ENCODE measurements at regions not wholly inside any gene's neighbourhood (a gene's known extent, or its start where the extent isn't known, plus 50 kb on each side); places are given as distances from the start of the nearest gene placed in this dataset.

GRCh38 chr22:49251371-49251770, 576.3 kb downstream of the BRD1 start:
- no peak for DNase-seq (ENCODE audit: low read depth)

- no peak for DNase-seq (ENCODE audit: low read depth)
Measured at GRCh38 chr22:49247194-49247924, 580.3 kb downstream of the BRD1 start.

DNA sequence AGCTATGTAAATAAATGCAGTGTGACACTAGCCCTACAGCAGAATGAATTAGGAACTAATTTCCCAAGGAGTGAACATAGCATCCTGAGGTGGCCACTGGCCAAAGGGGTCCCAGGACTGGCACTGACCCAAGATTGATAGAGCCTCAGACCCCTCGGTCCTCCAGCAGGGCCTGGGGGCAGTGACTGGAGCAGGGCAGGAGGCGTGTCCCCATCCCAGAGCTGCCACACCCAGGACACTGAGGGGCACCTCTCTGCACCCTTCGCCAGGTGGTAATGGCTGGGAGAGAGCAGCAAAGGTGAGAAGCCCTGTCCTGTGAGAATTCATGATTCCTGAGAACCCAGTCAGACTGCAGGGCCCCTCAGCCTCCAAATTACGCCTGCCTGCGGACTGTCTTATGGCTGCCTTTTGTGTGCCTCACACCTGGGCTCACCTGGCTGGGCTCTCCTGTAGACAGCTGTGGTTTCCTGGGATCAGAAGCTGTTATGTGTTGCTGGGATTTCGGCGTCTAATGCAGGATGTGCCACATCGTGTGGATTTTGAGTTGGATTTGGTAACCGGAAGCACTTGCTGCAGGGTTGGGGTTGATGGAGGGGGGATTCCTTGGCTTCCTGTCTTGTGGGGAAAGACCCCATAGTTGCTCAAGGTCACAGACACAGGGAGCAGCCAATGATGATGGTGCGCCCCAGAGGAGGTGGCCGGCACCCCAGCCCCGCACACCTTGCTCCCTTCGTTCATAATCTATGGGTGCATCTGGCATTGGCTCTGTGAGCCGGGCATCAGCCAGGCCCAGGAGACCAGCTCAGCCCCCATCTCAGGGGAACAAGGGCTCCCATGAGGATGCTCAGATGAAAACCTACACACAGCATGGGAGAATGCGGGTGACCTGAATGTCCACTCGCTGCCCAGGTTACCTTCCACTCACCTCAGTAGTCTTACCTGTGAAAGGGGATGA, 582.9 kb downstream of the BRD1 start:
- DNase-seq (ENCODE audit: low read depth): no peak

GRCh38 chr22:49243965-49244364, 583.7 kb downstream of the BRD1 start:
- no peak for DNase-seq (ENCODE audit: low read depth)

GRCh38 chr22:49243335-49243734, 584.3 kb downstream of the BRD1 start:
- no peak for DNase-seq (ENCODE audit: low read depth)

DNA sequence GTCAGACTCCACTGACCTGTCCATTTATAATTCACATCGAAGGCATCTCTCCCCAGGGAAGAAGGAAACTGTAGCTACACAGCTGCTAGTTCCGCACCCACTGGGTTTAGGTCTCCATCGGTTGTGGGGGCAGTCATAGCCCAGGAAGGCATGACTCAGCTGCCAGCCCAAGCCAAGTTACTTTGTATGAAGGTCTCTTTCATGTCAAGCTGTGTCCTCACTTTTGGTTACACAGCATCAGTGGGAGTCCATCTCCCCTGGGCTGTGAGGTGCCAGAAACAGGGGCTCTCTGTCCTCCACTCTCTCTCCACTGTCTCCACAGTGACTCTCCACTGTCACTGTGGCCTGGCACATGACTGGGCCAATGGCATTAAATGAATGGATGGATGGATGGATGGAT, 585.2 kb downstream of the BRD1 start:
- no peak for DNase-seq (ENCODE audit: low read depth)

DNA sequence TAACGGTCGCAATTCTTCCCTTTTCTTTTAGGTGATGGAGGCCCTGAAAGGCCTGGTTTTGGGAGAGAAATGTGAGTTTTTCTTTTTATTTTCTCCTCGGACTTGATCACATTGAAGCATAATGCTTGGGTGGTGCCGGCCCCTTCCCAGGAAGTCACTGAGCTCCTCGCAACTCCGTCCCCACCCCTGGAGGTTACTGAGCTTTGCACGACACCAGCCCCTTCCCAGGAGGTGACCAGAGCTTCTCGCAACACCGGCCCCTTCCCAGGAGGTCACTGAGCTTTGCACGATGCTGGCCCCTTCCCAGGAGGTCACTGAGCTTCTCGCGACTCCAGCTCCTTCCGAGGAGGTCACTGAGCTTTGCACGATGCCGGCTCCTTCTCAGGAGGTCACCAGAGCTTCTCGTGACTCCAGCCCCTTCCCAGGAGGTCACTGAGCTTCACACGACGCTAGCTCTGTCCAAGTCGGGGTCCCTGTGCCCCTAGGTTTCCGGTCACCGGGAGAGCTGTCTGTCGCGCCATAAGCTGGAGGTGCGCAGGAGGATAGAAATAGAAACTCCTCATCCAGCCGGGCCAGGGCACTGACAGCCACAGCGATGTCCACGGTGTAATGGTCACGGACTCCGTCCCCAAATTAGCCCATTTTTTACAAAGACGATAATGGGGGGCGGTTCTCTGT, 586.4 kb downstream of the BRD1 start:
- no peak for DNase-seq (ENCODE audit: low read depth)

DNA sequence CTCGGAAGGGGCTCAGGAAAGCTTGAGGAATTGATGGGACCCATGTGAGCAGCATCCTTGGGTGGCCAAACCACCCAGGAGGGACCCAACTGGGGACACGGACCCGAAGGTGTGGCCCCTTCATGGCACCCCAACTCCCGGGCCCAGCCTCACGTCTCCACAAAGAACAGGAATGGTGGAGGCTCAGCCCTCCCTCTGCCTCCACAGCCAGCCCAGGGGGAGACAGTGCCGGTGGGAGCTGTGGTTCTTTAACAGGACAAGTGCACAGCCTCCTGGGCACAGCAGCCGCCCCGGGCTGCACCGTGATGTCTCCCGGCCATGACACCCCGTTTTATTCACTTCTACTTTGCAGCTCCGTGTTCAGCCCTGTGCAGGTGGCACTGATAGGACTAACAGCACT, 587.2 kb downstream of the BRD1 start:
- no peak for DNase-seq (ENCODE audit: low read depth)

- no peak for DNase-seq (ENCODE audit: low read depth)
Measured at GRCh38 chr22:49240016-49240380, 587.7 kb downstream of the BRD1 start.

- DNase-seq (ENCODE audit: low read depth): no peak
Measured at GRCh38 chr22:49239264-49240015, 588.2 kb downstream of the BRD1 start.

DNA sequence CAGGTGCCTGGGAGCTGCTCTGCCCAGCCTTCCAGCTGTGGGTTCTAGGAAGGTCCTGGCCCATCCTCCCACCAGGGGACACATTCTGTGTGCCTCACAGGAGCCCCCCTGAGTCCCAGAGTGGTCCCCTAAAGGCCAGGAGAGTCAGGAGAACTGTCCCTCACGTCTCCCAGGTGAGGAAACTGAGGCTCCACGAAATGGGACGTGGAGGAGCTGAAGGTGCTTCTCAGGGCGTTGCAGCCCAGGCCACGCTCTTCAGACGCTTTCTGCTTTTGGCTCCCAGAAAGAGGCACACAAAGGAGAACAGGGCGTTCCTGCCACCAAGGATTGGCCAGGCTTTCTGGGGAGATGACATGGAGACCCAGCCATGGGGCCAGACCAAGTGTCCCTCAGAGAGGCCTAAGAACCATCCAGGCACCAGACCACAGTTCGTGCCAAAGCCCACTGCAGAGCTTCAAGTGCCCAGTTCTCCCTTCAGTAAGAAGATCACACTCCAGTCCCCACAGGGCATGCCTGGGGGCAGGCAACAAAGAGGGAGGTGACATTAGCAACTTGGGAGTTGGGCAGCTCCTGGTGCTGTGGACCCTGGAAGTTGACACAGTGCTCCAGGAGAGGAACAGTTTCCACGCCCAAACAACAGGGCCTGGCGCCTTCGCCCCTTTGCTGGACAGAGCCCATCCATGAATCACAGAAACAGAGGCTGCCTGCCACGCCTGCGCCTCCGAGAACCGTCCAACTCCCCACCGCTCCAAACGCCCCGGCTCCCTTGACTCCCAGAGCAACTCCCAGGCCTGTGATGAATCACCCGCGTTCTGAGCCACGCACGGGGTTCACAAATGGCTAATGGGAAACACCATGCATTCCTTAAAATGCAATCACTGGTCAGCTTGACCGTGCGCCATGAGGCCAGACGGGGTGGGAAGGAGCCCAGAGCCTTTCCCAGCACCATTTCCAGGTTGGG, 589.2 kb downstream of the BRD1 start:
- no peak for DNase-seq (ENCODE audit: low read depth)

DNA sequence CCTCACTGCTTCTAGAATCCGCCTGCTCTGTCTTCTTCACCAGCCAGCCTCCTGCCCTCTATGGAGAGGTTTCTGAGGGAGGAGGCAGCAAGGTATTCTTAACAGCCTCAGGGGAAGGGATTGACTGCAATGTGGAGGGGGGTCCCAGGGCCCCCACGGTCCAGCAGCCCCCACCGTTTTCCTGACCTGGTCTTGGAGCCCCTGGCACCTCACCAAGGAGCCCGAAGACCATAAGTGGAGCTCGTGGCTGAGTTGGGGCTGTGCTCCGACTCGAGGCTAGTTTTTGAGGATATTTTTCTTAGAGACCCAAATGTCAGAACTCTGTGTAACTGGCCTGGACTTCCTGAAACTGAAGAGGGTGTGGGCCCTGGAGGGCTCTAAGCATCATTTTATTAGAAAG, 590.0 kb downstream of the BRD1 start:
- no peak for DNase-seq (ENCODE audit: low read depth)

GRCh38 chr22:49237279-49237678, 590.4 kb downstream of the BRD1 start:
- no peak for DNase-seq (ENCODE audit: low read depth)

DNA sequence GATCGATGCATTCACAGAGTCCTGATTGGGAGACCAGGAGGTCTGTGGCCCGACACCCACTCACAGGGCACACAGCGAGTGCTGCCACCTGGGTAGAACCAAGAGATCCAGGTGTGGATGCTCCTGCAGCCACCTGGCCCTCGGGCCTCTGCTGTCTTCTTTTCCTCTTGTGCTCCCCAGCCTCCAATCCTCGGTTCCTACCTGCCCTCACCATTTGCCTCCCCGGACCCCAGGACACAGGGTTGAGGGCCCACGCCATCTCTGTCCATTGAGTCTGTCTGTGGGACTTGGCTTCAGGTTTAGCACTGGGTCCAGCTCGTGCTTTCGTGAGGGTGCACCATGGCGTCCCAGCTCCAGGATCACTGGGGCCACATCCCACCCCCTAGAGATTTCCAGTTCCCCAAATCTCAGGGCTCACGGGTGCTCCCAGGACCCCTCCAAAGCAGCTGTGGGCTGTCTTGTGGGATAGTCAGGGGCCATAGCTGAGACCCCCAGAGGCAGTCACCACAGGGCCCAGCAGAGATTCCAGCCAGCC, 591.1 kb downstream of the BRD1 start:
- DNase-seq (ENCODE audit: low read depth): no peak

- DNase-seq (ENCODE audit: low read depth): no peak
Measured at GRCh38 chr22:49235463-49236300, 592.0 kb downstream of the BRD1 start.

- DNase-seq (ENCODE audit: low read depth): no peak
Measured at GRCh38 chr22:49234459-49234858, 593.2 kb downstream of the BRD1 start.

GRCh38 chr22:49233507-49234100, 594.1 kb downstream of the BRD1 start:
- DNase-seq (ENCODE audit: low read depth): no peak

DNA sequence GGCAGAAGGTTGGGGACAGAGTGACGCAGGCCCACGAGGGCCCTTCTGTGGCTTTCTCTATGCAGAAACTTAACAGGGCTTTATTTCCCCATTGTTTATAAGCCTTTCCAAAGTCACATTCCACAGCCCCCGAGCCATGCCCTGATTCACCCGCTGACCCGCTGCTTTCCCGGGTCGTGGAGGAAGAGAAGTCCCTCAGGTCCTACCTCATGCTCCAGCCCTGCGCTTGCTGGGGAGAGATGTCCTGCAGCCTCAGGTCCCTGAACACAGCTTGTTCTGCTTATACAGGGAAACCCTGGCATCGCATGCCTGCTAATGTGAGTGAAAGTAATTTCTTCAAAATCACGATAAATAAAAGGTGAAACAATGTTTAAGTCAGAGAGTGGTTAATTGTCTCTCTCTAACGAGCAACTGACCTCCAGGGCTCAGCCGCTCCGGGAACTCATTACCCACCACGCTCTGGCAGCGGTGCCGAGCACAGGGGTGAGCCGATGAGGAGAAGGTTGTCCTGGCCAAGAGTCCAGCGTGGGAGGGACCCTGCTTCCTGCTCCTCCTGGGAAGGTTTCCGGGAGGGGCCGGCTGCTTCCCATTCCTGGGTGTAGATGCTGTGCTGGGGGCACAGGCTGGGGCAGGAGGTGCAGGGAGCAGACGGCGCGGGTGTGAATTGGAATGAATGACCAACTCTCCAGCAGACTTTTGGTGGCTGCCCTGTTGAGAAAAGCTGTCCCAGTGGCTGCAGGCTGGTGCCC, 595.2 kb downstream of the BRD1 start:
- DNase-seq (ENCODE audit: low read depth): no peak
